ENCODE measurements at regions not wholly inside any gene's neighbourhood (a gene's known extent, or its start where the extent isn't known, plus 50 kb on each side); places are given as distances from the start of the nearest gene placed in this dataset.

DNA sequence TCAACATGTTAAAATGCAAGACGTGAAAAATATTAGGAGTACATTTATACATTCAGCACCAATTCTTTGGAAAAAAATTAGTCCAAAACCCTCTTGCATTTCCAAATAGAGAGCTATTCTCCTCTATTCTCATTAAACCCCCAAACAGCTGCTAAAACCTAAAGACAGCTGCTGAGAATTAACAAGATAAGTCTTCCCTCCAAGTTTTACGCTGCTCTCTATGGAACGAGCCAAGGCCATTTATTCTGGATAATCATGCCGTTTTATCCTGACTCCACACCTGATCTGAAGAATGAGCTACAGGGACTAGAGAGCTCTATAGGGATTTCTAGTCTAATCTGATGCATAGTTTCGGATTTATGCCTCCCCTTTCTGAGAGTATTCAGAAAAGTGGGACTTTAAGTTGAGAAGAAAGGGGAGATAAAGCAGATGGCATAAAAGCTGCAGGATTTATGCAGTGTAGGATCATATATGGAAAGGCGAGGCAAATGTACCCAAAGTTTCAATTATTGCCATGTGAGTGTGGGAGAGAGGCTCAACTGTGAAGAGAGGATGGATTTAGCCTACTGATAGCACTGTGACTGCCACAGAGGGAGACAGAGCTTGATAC is 64.7 kb upstream of the HS3ST5 start:
- TF ChIP-seq EZH2 (IDR thresholded peaks at IDR 0.05; ENCODE audit: borderline replicate concordance, low read depth, low read length, poor library complexity, severe bottlenecking), result no peak
- no peak for TF ChIP-seq CTCF (conservative IDR thresholded peaks at IDR 0.05; ENCODE audit: low read depth, low read length)
- H3K4me3 ChIP-seq (ENCODE audit: low read depth, low read length, poor library complexity, severe bottlenecking), result no peak overlapping the region
- no peaks in the 10 kb centered on the region for H3K4me1 ChIP-seq (ENCODE audit: insufficient read depth, low read length, poor library complexity, severe bottlenecking)
- H3K27ac ChIP-seq (ENCODE audit: low read depth, low read length, poor library complexity, severe bottlenecking), result no peak overlapping the region
- ChIA-PET CTCF (no interaction called here), POLR2A (ENCODE audit: low non-redundant PET) (no interaction called here)
- H3K27me3 ChIP-seq (replicated peaks; ENCODE audit: insufficient read depth, low read depth, low read length, poor library complexity), result no peaks in the 10 kb centered on the region
- no peaks in the 10 kb centered on the region for H3K36me3 ChIP-seq (ENCODE audit: insufficient read depth, low read length, poor library complexity, severe bottlenecking)
- BruUV-seq (replicated peaks), result no TSS peak
- intact Hi-C loops (cut with micrococcal nuclease; ENCODE audit: unreplicated experiment), result no loop called here
- DNase-seq (ENCODE audit: low spot score), result no peak
- H3K9me3 ChIP-seq (ENCODE audit: low read depth, low read length, poor library complexity, severe bottlenecking), result no peaks in the 10 kb centered on the region

DNA sequence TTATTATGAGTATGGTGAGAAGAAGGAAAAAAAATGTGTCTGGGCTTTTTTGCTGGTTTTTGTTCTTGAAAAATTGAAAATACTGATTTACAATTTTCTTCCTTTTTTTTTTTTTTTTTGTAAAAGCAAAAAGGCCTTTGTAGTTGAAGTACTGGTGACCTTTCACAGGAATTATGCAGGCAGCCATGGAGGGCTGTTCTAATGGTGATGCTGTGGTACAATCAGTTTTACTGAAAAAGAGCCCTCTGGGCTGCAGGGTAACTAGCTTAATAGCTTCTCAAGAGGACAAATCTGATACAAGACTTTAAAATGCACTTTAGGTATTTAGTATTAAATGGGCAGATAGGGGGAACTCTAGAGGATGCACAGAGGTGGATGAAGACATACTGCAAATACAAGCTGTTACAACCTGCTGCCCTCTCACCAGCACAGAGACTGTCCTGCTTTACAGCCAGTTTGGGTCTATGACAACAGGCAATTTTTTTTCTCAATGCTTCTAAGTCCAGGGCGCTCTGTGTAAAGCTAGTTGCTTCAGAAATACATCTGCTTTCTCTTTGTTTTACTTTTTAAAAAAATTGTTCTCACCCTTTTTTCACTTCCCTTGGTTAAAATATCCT is 61.6 kb upstream of the HS3ST5 start:
- Histone ChIP-seq H3K27ac (ENCODE audit: low read depth, low read length, poor library complexity, severe bottlenecking) (no peak overlapping the region), H3K27me3 (replicated peaks; ENCODE audit: insufficient read depth, low read depth, low read length, poor library complexity) (no peaks in the 10 kb centered on the region), H3K4me1 (ENCODE audit: insufficient read depth, low read length, poor library complexity, severe bottlenecking) (no peaks in the 10 kb centered on the region), H3K36me3 (ENCODE audit: insufficient read depth, low read length, poor library complexity, severe bottlenecking) (no peaks in the 10 kb centered on the region), H3K9me3 (ENCODE audit: low read depth, low read length, poor library complexity, severe bottlenecking) (no peaks in the 10 kb centered on the region), H3K4me3 (ENCODE audit: low read depth, low read length, poor library complexity, severe bottlenecking) (no peak overlapping the region)
- intact Hi-C loops (cut with micrococcal nuclease; ENCODE audit: unreplicated experiment), result no loop called here
- POLR2A ChIA-PET (ENCODE audit: low non-redundant PET), result no interaction called here
- TF ChIP-seq CTCF (conservative IDR thresholded peaks at IDR 0.05; ENCODE audit: low read depth, low read length) (no peak), EZH2 (IDR thresholded peaks at IDR 0.05; ENCODE audit: borderline replicate concordance, low read depth, low read length, poor library complexity, severe bottlenecking) (no peak)
- CTCF ChIA-PET, result no interaction called here
- no peak for DNase-seq (ENCODE audit: low spot score)
- no TSS peak for BruUV-seq (replicated peaks)

- TF ChIP-seq CTCF (conservative IDR thresholded peaks at IDR 0.05; ENCODE audit: low read depth, low read length), result no peak
- TF ChIP-seq EZH2 (IDR thresholded peaks at IDR 0.05; ENCODE audit: borderline replicate concordance, low read depth, low read length, poor library complexity, severe bottlenecking), result no peak
- Histone ChIP-seq H3K4me1 (ENCODE audit: insufficient read depth, low read length, poor library complexity, severe bottlenecking) (no peaks in the 10 kb centered on the region), H3K9me3 (ENCODE audit: low read depth, low read length, poor library complexity, severe bottlenecking) (no peaks in the 10 kb centered on the region), H3K27ac (ENCODE audit: low read depth, low read length, poor library complexity, severe bottlenecking) (no peak overlapping the region), H3K36me3 (ENCODE audit: insufficient read depth, low read length, poor library complexity, severe bottlenecking) (no peaks in the 10 kb centered on the region), H3K4me3 (ENCODE audit: low read depth, low read length, poor library complexity, severe bottlenecking) (no peak overlapping the region), H3K27me3 (replicated peaks; ENCODE audit: insufficient read depth, low read depth, low read length, poor library complexity) (no peaks in the 10 kb centered on the region)
- ChIA-PET POLR2A (ENCODE audit: low non-redundant PET) (no interaction called here), CTCF (no interaction called here)
- DNase-seq (ENCODE audit: low spot score), result no peak
- intact Hi-C loops (cut with micrococcal nuclease; ENCODE audit: unreplicated experiment), result no loop called here
- BruUV-seq (replicated peaks), result no TSS peak
Observed at GRCh38 chr6:114403858-114404257, 61.0 kb upstream of the HS3ST5 start.

Data from A673 (cell line).